Neural crest cell (in vitro differentiated cells): ENCODE measurements at regions not wholly inside any gene's neighbourhood (a gene's known extent, or its start where the extent isn't known, plus 50 kb on each side); places are given as distances from the start of the nearest gene placed in this dataset.
A peak's percentile ranks its signal among the peaks of the same experiment; 100 is the strongest.
"Not testable (repeated sequence)": the region's sequence is repeated elsewhere in the genome, so short reads cannot be mapped to it uniquely, and the experiment has no call there.

ENCODE experiments used
- DNase-seq: peaks from one replicate; pipeline ENCODE4 v3.0.0; 2021; ENCODE audit warnings: low read depth, mixed read lengths, low spot score
- H3K27ac Mint-ChIP-seq: one replicate; pipeline ENCODE4 v1.8.0; 2021; ENCODE audit warnings: mild to moderate bottlenecking, mixed read lengths; ENCODE audit not compliant: unreplicated experiment
- H3K27me3 Mint-ChIP-seq: 2 replicates; pipeline ENCODE4 v1.8.0; 2021; ENCODE audit warnings: low read depth, mild to moderate bottlenecking, mixed read lengths
- H3K36me3 Mint-ChIP-seq: 2 replicates; pipeline ENCODE4 v1.8.0; 2021; ENCODE audit warnings: low read depth, mild to moderate bottlenecking, mixed read lengths
- H3K4me1 Mint-ChIP-seq: 2 replicates; pipeline ENCODE4 v1.8.0; 2021; ENCODE audit warnings: mixed read lengths
- H3K4me3 Mint-ChIP-seq: one replicate; pipeline ENCODE4 v1.8.0; 2021; ENCODE audit warnings: mild to moderate bottlenecking, mixed read lengths
- H3K9me3 Mint-ChIP-seq: 2 replicates; pipeline ENCODE4 v1.8.0; 2021; ENCODE audit warnings: mixed read lengths
- TF ChIP-seq, protein P1 (sequence below): fragments of 200-600 bp; sonication (generic); conservative IDR thresholded peaks from 2 replicates; pipeline ENCODE4 v1.5.0; 2021; ENCODE audit warnings: antibody characterized with exemption, mild to moderate bottlenecking

DNA sequence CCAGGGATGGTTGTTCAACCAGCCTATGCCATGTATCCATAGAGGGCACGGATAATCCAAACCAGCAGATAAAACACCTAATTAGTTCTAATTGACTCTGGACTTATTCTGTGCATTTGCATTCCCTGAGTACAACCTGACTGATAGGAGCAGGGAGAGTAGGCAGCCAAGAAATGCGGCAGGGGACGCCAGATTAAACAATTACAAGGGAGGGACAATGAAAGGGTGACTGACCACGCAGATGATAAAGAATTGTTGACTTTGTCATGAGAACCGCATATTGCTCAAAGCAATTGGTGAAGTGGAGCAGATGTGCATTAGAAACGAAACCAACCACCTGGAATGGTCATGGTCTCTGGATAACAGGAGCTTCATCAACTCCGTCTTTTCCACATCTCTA is 369.1 kb upstream of the FRG2C start:
- Mint-ChIP-seq H3K4me3 (no peak overlapping the region), H3K9me3 (peaks cover 9% of the 10 kb centered on the region), H3K27ac (no peak overlapping the region), H3K36me3 (no peaks in the 10 kb centered on the region), H3K27me3 (peaks cover 13% of the 10 kb centered on the region), H3K4me1 (no peaks in the 10 kb centered on the region)
- no peak for DNase-seq
- TF ChIP-seq, protein P1, sequence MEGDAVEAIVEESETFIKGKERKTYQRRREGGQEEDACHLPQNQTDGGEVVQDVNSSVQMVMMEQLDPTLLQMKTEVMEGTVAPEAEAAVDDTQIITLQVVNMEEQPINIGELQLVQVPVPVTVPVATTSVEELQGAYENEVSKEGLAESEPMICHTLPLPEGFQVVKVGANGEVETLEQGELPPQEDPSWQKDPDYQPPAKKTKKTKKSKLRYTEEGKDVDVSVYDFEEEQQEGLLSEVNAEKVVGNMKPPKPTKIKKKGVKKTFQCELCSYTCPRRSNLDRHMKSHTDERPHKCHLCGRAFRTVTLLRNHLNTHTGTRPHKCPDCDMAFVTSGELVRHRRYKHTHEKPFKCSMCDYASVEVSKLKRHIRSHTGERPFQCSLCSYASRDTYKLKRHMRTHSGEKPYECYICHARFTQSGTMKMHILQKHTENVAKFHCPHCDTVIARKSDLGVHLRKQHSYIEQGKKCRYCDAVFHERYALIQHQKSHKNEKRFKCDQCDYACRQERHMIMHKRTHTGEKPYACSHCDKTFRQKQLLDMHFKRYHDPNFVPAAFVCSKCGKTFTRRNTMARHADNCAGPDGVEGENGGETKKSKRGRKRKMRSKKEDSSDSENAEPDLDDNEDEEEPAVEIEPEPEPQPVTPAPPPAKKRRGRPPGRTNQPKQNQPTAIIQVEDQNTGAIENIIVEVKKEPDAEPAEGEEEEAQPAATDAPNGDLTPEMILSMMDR = no peak

DNA sequence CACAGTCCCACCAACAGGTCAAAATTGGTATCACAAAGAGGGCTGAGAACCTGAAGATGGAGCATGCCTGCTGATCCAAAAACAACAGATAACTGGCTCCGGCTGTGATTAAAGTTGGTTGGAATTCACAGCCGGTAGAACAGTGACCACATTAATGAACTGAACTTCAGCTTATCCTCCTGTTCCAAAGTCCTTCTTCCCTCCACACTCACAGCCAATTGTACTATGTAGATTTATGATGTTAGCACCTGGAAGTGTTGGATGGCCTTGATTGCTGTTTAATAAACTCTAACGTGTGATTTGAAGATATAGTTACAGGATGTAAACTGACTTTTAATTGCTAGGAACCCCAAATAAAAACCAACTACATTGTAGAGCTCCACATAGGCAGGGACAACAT is 367.3 kb upstream of the FRG2C start:
- Mint-ChIP-seq H3K4me3 (no peak overlapping the region), H3K27ac (no peak overlapping the region), H3K27me3 (peaks cover 10% of the 10 kb centered on the region), H3K9me3 (peaks cover 9% of the 10 kb centered on the region), H3K4me1 (no peaks in the 10 kb centered on the region), H3K36me3 (no peaks in the 10 kb centered on the region)
- no peak for DNase-seq
- TF ChIP-seq, protein P1 = no peak

DNA sequence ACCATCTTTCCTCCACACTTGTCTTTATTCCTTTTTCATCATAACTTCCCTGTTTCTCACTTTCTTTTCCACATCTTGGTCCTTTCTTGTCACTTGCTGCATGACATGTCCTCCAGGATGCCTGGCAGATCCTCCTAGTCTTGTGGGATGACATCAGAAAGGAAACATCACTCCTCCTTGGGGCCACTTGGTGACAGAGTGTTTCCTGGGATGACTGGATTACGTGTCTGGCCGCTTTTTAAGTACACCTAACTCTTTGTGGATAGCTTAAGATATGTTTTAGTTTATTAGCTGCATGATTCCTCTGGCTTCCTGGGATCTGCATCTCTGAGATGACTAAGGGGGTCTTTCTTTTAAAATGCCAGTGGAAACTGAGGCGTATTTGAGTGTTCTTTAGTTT is 363.5 kb upstream of the FRG2C start:
- no peak for DNase-seq
- Mint-ChIP-seq H3K36me3 (no peaks in the 10 kb centered on the region), H3K9me3 (peaks cover 9% of the 10 kb centered on the region), H3K27ac (no peak overlapping the region), H3K4me3 (no peak overlapping the region), H3K4me1 (no peaks in the 10 kb centered on the region), H3K27me3 (peaks cover 2% of the 10 kb centered on the region)
- TF ChIP-seq, protein P1 = no peak

DNA sequence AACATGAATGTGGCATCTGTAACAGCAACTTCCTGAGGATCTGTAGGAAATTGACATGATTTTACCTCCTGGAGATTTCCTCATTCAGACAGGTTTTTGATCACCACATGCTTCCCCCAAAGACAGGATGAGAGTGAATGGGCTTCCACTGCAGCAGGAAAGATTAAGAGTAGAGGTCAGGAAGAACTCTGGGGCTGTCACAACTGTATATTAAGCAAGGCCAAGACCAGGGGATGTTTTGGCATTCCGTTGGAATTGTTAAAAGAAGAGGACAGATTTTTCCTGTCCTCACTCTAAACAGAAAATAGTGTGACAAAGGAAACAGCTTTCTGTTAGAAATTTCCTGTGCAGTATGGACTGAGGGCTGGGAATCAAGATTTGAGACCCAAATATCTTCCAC is 363.1 kb upstream of the FRG2C start:
- H3K4me1 Mint-ChIP-seq, H3K27ac Mint-ChIP-seq, DNase-seq, H3K4me3 Mint-ChIP-seq, H3K36me3 Mint-ChIP-seq, H3K27me3 Mint-ChIP-seq, H3K9me3 Mint-ChIP-seq: not testable (repeated sequence)

DNA sequence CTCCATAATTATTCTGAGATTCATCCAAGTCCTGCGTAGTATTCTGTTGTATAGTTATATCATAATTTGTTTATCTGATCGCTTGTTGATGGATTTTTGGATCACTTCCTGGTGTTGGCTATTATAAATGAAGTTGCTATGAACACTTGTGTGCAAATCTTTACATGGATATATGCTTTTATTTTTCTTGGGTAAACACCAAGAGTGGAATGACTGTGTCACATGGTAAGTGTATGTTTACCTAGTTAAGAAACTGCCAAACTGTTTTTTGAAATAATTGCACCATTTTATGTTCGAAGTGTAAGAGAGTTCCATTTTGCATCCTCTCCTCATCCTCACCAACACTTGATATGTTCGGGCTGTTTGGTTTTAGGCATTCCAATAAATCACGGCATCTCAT is 360.4 kb upstream of the FRG2C start:
- TF ChIP-seq, protein P1 = no peak
- no peak overlapping the region for H3K4me3 Mint-ChIP-seq
- peaks cover under 1% of the 10 kb centered on the region for H3K9me3 Mint-ChIP-seq
- no peaks in the 10 kb centered on the region for H3K27me3 Mint-ChIP-seq
- H3K27ac Mint-ChIP-seq = no peak overlapping the region
- no peaks in the 10 kb centered on the region for H3K4me1 Mint-ChIP-seq
- DNase-seq = no peak
- no peaks in the 10 kb centered on the region for H3K36me3 Mint-ChIP-seq

DNA sequence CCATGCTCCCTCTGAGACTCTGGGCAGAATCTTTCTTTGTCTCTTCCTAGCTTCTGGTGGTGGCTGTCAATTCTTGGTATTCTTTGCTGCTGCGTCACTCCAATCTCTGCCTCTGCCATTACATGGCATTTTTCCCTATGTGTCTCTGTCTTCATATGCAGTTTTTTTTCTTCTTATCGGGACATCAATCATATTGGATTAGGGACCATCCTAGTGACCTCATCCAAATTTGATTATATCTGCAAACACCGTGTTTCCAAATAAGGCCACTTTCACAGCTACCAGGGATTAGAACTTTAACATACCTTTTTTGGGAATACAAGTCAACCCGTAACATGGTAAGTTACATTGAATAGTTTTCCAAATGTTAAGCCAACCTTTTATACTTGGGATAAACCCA is 358.2 kb upstream of the FRG2C start:
- no peak for DNase-seq
- H3K4me1 Mint-ChIP-seq = no peaks in the 10 kb centered on the region
- no peaks in the 10 kb centered on the region for H3K9me3 Mint-ChIP-seq
- no peaks in the 10 kb centered on the region for H3K27me3 Mint-ChIP-seq
- H3K36me3 Mint-ChIP-seq = no peaks in the 10 kb centered on the region
- no peak overlapping the region for H3K27ac Mint-ChIP-seq
- H3K4me3 Mint-ChIP-seq = no peak overlapping the region
- TF ChIP-seq, protein P1 = no peak

DNA sequence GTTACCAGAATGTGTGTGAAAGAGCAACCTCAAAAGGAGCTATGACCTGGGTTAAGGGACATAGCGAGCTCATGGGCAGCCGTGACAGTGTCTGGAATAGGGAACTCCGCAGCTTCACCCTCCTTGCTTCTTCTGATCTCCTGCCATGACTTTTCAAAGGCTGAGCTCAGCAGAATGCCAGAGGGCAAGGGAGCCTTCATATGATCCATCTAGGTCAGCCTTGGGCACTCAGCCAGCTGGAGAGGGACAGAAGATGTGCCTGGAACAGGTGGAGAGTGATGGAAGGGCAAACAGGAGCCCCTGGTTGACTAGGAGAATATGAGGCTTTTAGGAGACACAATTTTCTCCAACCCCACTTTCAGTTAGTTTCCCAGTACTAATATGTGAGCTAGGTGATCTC is 352.8 kb upstream of the FRG2C start:
- H3K4me3 Mint-ChIP-seq, H3K9me3 Mint-ChIP-seq, H3K4me1 Mint-ChIP-seq, H3K27ac Mint-ChIP-seq, H3K27me3 Mint-ChIP-seq, H3K36me3 Mint-ChIP-seq, DNase-seq: not testable (repeated sequence)

DNA sequence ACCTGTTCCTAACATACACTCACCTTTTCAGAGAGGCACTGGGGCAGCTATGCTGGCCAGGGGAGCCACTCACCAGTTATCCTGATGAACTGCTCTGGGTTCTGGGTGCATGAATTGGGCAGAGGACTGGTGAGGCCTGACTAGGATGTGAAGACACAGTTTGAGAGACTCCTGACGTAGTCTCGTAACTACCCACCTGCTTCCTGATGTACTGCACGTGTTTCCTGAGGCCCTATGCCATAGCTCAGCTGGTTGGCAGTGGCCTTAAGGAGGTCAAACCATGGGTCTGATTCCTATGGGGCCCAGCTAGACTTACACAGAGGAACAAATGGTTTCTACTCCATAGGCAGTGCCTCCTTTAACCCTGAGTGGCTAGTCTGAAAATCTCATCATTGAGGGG is 351.7 kb upstream of the FRG2C start:
- not testable (repeated sequence) for H3K4me1 Mint-ChIP-seq, H3K9me3 Mint-ChIP-seq, H3K27ac Mint-ChIP-seq, H3K27me3 Mint-ChIP-seq, DNase-seq, H3K36me3 Mint-ChIP-seq, H3K4me3 Mint-ChIP-seq

DNA sequence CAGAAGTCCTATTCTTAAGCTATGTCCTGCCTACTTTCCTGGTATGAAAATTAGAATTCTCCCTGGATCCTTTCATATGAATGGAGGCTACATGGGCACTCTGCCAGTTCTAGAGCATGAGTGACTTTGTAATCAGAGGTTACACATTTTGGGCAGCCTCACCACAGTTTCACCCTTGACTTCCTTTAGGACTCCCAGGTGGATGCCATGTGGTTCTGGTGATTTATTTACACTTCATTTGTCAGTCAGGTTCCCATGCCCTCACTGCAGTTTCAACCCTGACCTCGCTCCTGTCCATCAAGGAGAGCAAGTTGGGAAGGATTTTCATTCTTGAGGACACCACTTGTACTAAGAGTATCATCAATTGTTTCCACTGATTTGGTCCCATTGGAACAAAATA is 344.4 kb upstream of the FRG2C start:
- not testable (repeated sequence) for H3K4me1 Mint-ChIP-seq, DNase-seq, H3K4me3 Mint-ChIP-seq, H3K36me3 Mint-ChIP-seq, H3K27me3 Mint-ChIP-seq, H3K9me3 Mint-ChIP-seq
- peak overlapping the region; percentile 51 for H3K27ac Mint-ChIP-seq
